Choroid plexus epithelial cell (primary cell): ENCODE measurements at regions not wholly inside any gene's neighbourhood (a gene's known extent, or its start where the extent isn't known, plus 50 kb on each side); places are given as distances from the start of the nearest gene placed in this dataset.

Source experiments
- DNase-seq: peaks from one replicate; pipeline ENCODE4 v3.0.0-alpha.2; 2010; ENCODE audit warnings: low read depth
- H3K4me3 ChIP-seq: 2 replicates; pipeline ENCODE4 v1.5.1; 2011; ENCODE audit warnings: low read depth, mild to moderate bottlenecking, control low read depth, low read length, moderate library complexity
- TF ChIP-seq, protein P1 (sequence below): conservative IDR thresholded peaks from 2 replicates; pipeline ENCODE4 v1.5.1; 2011; ENCODE audit warnings: low read depth, mild to moderate bottlenecking, control low read depth, inconsistent platforms, low read length, moderate library complexity

DNA sequence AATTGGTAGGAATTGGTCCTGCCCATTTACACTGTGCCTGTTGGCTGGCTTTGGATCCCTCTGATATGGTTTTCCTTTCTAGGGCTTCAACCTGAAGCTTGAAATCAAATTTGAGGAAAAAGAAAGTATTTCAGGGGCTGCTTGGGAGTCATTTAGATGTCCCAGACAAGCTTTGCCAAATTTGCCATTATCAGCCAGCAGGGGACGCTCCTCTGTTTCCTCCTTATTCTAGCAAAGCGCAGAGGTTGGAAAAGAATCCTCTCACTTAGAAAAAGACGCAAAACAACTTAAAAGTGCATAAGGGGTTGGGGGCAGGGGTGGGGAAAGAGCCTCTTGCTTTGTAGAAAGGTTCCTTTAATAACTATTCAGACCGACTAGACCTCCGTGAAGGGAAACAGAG, 1211.1 kb upstream of the PCDH20 start:
- no peak overlapping the region for H3K4me3 ChIP-seq
- TF ChIP-seq, protein P1, sequence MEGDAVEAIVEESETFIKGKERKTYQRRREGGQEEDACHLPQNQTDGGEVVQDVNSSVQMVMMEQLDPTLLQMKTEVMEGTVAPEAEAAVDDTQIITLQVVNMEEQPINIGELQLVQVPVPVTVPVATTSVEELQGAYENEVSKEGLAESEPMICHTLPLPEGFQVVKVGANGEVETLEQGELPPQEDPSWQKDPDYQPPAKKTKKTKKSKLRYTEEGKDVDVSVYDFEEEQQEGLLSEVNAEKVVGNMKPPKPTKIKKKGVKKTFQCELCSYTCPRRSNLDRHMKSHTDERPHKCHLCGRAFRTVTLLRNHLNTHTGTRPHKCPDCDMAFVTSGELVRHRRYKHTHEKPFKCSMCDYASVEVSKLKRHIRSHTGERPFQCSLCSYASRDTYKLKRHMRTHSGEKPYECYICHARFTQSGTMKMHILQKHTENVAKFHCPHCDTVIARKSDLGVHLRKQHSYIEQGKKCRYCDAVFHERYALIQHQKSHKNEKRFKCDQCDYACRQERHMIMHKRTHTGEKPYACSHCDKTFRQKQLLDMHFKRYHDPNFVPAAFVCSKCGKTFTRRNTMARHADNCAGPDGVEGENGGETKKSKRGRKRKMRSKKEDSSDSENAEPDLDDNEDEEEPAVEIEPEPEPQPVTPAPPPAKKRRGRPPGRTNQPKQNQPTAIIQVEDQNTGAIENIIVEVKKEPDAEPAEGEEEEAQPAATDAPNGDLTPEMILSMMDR: peak; percentile 58
- peak; percentile 19 for DNase-seq

DNA sequence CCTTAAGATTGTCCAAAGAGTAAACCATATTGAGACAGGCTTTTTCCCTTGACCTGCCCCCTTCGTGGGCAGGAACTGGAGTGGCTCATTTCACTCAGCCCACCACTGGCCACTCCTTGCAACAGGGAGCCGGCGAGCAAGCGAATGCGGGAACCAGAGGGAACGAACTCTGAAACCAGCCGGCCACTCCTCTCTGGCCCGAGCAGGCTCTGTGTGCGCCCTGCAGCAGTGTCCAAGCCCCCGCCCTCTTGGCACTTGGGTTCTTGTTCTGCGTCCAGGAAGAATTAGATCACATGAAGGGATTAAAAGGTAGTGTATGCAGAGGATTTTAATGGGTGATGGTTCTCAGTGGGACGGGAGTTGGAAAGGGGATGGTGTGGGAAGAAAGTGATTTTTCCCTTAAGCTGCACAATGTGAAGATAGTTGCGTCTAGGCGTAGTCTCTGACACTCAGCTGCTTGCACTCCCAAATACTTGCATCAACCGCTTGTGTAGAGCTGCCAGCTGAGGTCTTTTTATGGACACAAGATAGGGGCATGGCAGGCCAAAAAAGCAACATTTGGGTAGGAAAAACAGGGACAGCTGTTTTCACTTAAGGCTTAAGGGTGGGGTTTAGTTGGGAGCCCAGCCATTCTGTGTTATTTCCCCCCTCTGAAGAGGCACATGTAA, 1209.7 kb upstream of the PCDH20 start:
- H3K4me3 ChIP-seq: no peak overlapping the region
- DNase-seq: no peak
- TF ChIP-seq, protein P1: no peak

DNA sequence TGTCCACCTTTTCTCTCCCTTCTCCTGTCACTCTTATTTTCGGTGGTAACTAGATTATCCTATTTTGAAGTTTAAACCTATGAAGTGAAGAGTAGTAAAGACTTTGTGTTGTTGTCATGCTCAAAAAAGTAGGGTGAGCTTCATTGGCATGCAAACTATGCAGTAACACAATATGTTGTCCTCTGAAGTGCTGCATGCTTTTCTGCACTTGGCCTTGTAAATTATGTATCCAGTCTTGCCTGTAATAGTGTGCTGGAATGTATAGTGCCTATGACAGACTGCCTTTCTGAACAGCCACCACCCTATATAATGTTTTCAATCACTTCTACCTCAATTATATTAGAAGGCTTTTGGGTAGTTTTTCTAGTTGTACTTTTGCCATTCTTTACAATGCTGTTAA, 1198.2 kb upstream of the PCDH20 start:
- peak; percentile 37 for DNase-seq
- no peak overlapping the region for H3K4me3 ChIP-seq
- TF ChIP-seq, protein P1: no peak

DNA sequence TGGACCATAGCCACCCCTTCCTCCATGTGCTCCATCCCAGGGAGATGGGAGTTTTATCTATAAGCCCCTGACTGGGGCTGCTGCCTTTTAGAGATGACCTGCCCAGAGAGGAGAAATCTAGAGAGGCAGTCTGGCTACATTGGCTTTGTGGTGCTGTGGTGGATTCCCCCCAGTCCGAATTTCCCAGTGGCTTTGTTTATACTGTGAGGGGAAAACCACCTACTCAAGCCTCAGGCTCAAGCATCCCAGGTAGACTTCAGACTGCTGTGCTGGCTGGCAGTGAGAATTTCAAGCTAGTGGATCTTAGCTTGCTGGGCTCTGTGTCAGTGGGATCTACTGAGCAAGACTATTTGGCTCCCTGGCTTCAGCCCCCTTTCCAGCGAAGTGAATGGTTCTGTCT, 1195.7 kb upstream of the PCDH20 start:
- H3K4me3 ChIP-seq: no peak overlapping the region
- TF ChIP-seq, protein P1: no peak
- no peak for DNase-seq

DNA sequence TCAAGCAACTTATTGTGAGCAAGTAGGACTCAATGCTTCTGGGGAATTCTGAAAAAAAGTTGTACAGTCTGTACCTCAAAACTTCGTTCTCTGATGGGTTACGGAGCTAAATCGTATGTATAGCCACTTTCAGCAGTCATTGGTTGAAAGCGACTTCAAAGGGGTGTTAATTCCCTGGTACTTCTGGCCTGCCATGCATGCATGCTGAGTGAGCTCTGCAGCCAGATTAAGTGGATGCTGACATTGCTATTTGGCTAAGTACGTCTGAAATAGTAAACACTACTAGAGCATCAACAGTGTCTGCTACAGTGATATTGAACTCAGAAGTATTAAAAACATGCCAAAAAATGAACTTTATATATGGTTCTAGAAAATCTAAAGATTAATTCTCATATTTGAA, 1183.1 kb upstream of the PCDH20 start:
- TF ChIP-seq, protein P1: no peak
- DNase-seq: peak; percentile 4

DNA sequence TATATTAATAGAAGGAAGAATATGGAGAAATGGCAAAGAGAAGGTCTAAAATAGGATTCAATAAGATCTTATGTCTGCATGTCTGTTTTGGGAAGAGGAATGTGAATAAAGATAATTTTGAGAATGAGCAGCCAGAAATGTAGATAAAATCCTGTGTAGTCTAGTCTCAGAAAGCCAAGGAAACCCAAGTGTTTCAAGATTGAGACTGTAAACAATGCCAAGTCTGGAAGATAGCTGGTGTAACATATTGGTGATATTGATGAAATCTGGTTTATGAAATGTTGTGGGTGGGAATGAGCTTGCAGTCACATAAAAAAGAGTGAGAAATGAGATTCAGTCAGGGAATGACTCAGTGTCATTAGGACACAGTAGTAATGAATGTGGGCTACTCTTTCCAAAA, 1180.3 kb upstream of the PCDH20 start:
- peak; percentile 22 for DNase-seq
- TF ChIP-seq, protein P1: no peak
- no peak overlapping the region for H3K4me3 ChIP-seq

More for the DNA sequence above, 1183.1 kb upstream of the PCDH20 start:
- H3K4me3 ChIP-seq: peak overlapping the region; percentile 17

DNA sequence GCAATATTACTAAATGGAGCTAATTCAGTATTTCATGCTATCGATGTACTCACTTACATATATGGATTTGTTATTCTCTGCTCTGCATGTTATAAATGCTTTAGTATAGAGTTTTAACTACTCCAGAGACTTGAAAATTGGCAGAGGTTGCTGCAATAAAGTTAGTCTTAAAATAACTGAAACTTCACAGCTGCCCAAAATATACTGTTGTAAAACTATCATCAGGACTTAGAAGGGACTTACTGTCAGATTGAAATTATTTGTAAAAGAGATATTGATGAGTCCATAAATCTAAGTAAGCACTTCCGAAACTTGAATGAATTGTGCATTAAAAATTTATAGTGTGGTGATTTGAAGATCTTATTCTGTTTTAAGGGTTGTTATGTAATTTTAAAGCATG, 1178.2 kb upstream of the PCDH20 start:
- TF ChIP-seq, protein P1: no peak
- no peak overlapping the region for H3K4me3 ChIP-seq
- DNase-seq: no peak
